ENCODE measurements at regions not wholly inside any gene's neighbourhood (a gene's known extent, or its start where the extent isn't known, plus 50 kb on each side); places are given as distances from the start of the nearest gene placed in this dataset.

- no peak for TF ChIP-seq CTCF (IDR thresholded peaks at IDR 0.05; ENCODE audit: insufficient read depth, low read depth, low read length, missing control alignments)
- DNase-seq (ENCODE audit: low read depth): no peak
Observed at GRCh38 chr13:39269004-39269403, 230.7 kb downstream of the NHLRC3 start.

GRCh38 chr13:39269411-39269810 lies 231.2 kb downstream of the NHLRC3 start:
- no peak for DNase-seq (ENCODE audit: low read depth)
- no peak overlapping the region for H3K4me3 ChIP-seq (ENCODE audit: low read length)
- TF ChIP-seq CTCF (IDR thresholded peaks at IDR 0.05; ENCODE audit: insufficient read depth, low read depth, low read length, missing control alignments): no peak

More at GRCh38 chr13:39269004-39269403, 230.7 kb downstream of the NHLRC3 start:
- H3K4me3 ChIP-seq (ENCODE audit: low read length): no peak overlapping the region

GRCh38 chr13:39272994-39273393 lies 234.7 kb downstream of the NHLRC3 start:
- no peak for DNase-seq (ENCODE audit: low read depth)
- no peak for TF ChIP-seq CTCF (IDR thresholded peaks at IDR 0.05; ENCODE audit: insufficient read depth, low read depth, low read length, missing control alignments)
- H3K4me3 ChIP-seq (ENCODE audit: low read length): no peak overlapping the region

- H3K4me3 ChIP-seq (ENCODE audit: low read length): no peak overlapping the region
- peak; percentile 50 for TF ChIP-seq CTCF (IDR thresholded peaks at IDR 0.05; ENCODE audit: insufficient read depth, low read depth, low read length, missing control alignments)
- DNase-seq (ENCODE audit: low read depth): peak; percentile 49
Observed at GRCh38 chr13:39273953-39274738, 235.9 kb downstream of the NHLRC3 start.

GRCh38 chr13:39274739-39275325 lies 236.6 kb downstream of the NHLRC3 start:
- no peak for TF ChIP-seq CTCF (IDR thresholded peaks at IDR 0.05; ENCODE audit: insufficient read depth, low read depth, low read length, missing control alignments)
- H3K4me3 ChIP-seq (ENCODE audit: low read length): no peak overlapping the region
- DNase-seq (ENCODE audit: low read depth): no peak

- TF ChIP-seq CTCF (IDR thresholded peaks at IDR 0.05; ENCODE audit: insufficient read depth, low read depth, low read length, missing control alignments): no peak
- no peak overlapping the region for H3K4me3 ChIP-seq (ENCODE audit: low read length)
- no peak for DNase-seq (ENCODE audit: low read depth)
Observed at GRCh38 chr13:39279077-39279476, 240.8 kb downstream of the NHLRC3 start.

Measured in epithelial cell of esophagus (primary cell).